GM12892 (cell line): ENCODE measurements at regions not wholly inside any gene's neighbourhood (a gene's known extent, or its start where the extent isn't known, plus 50 kb on each side); places are given as distances from the start of the nearest gene placed in this dataset.
"Not testable (repeated sequence)": the region's sequence is repeated elsewhere in the genome, so short reads cannot be mapped to it uniquely, and the experiment has no call there.

Experiments
- DNase-seq: peaks from one replicate; pipeline ENCODE4 v3.0.0; 2011; ENCODE audit not compliant: insufficient read length
- FAIRE-seq: peaks from 2 replicates; lab custom pipeline; 2011; peaks lifted over from hg19 to GRCh38; lab: Jason Lieb, UNC
- POLR2A ChIP-seq: IDR thresholded peaks from 2 replicates; pipeline ENCODE4 v1.6.1; 2011; ENCODE audit warnings: low read depth, low read length, control low read depth
- POLR2AphosphoS5 ChIP-seq: IDR thresholded peaks from 2 replicates; pipeline ENCODE4 v1.6.1; 2011; ENCODE audit warnings: low read depth, low read length, control low read depth
- TAF1 ChIP-seq: IDR thresholded peaks from 2 replicates; pipeline ENCODE4 v1.6.1; 2011; ENCODE audit warnings: low read depth, mild to moderate bottlenecking, control low read depth, low read length, borderline replicate concordance

GRCh38 chr5:40361378-40361777 lies 318.3 kb upstream of the PTGER4 start:
- FAIRE-seq: no peak
- TF ChIP-seq TAF1: no peak
- TF ChIP-seq POLR2A: no peak
- no peak for TF ChIP-seq POLR2AphosphoS5
- no peak for DNase-seq

GRCh38 chr5:40360685-40361084 lies 319.0 kb upstream of the PTGER4 start:
- no peak for FAIRE-seq
- DNase-seq: no peak

GRCh38 chr5:40359832-40360231 lies 319.9 kb upstream of the PTGER4 start:
- FAIRE-seq: no peak
- TF ChIP-seq POLR2AphosphoS5 (no peak), TAF1 (no peak), POLR2A (no peak)
- no peak for DNase-seq

More at GRCh38 chr5:40360685-40361084, 319.0 kb upstream of the PTGER4 start:
- TF ChIP-seq POLR2AphosphoS5 (no peak), POLR2A (no peak), TAF1 (no peak)

- FAIRE-seq (no peak), DNase-seq (no peak)
- TF ChIP-seq POLR2AphosphoS5 (no peak), POLR2A (no peak), TAF1 (no peak)
Measured at GRCh38 chr5:40359093-40359492, 320.6 kb upstream of the PTGER4 start.

GRCh38 chr5:40356248-40356647 lies 323.5 kb upstream of the PTGER4 start:
- FAIRE-seq: no peak
- TF ChIP-seq POLR2A (no peak), POLR2AphosphoS5 (no peak), TAF1 (no peak)
- DNase-seq: no peak

- DNase-seq (no peak), FAIRE-seq (no peak)
- TF ChIP-seq POLR2AphosphoS5 (no peak), POLR2A (no peak), TAF1 (no peak)
Measured at GRCh38 chr5:40355846-40356245, 323.9 kb upstream of the PTGER4 start.

- FAIRE-seq (no peak), DNase-seq (no peak)
- TF ChIP-seq TAF1: no peak
- TF ChIP-seq POLR2A: no peak
- no peak for TF ChIP-seq POLR2AphosphoS5
Measured at GRCh38 chr5:40355181-40355580, 324.5 kb upstream of the PTGER4 start.

GRCh38 chr5:40354171-40354570 lies 325.5 kb upstream of the PTGER4 start:
- DNase-seq (no peak), FAIRE-seq (no peak)
- TF ChIP-seq POLR2A (no peak), TAF1 (no peak), POLR2AphosphoS5 (no peak)

- TF ChIP-seq POLR2AphosphoS5 (no peak), TAF1 (no peak)
- DNase-seq (no peak), FAIRE-seq (no peak)
Measured at GRCh38 chr5:40353442-40353841, 326.3 kb upstream of the PTGER4 start.

- no peak for FAIRE-seq
- no peak for DNase-seq
- TF ChIP-seq POLR2A (no peak), POLR2AphosphoS5 (no peak), TAF1 (no peak)
Measured at GRCh38 chr5:40347981-40348725, 331.6 kb upstream of the PTGER4 start.

- no peak for TF ChIP-seq TAF1
- DNase-seq (no peak), FAIRE-seq (no peak)
Measured at GRCh38 chr5:40346901-40347300, 332.8 kb upstream of the PTGER4 start.

- not testable (repeated sequence) for FAIRE-seq, DNase-seq
Measured at GRCh38 chr5:40338434-40338833, 341.3 kb upstream of the PTGER4 start.

GRCh38 chr5:40334242-40334635 lies 345.5 kb upstream of the PTGER4 start:
- DNase-seq (no peak), FAIRE-seq (no peak)
- TF ChIP-seq POLR2A (no peak), POLR2AphosphoS5 (no peak), TAF1 (no peak)
